HCT116 (cell line): ENCODE measurements at regions not wholly inside any gene's neighbourhood (a gene's known extent, or its start where the extent isn't known, plus 50 kb on each side); places are given as distances from the start of the nearest gene placed in this dataset.

Experiments used
- ATAC-seq: fragments of 200-7000 bp; cut with Tn5 transposase; 2 replicates; pipeline ENCODE4 v1.9.1; 2020; ENCODE audit warnings: mild to moderate bottlenecking, moderate library complexity
- BruUV-seq: library from RNA; stranded (reverse); fragments of 400-500 nt; replicated peaks from 2 replicates; lab custom pipeline; 2021; lab: Mats Ljungman, UMichigan
- CTCF ChIA-PET: fragments of 300-600 bp; sonication (Branson Sonifier 250); formaldehyde crosslinking; loops from one replicate; lab custom pipeline; 2021; ENCODE audit warnings: antibody characterized with exemption; lab: Charles Lee
- POLR2A ChIA-PET: fragments of 300-600, 350-600 bp; sonication (Branson Sonifier 250); formaldehyde crosslinking; loops from one replicate; lab custom pipeline; 2021; ENCODE audit warnings: antibody characterized with exemption; lab: Charles Lee
- RAD21 ChIA-PET, 2 experiments: fragments of 300-600 bp; sonication (Branson Sonifier 250); formaldehyde crosslinking; loops; one replicate each; lab custom pipeline; 2023; ENCODE audit warnings: low total read pairs in 2 of 2; ENCODE audit not compliant: uncharacterized antibody in 2 of 2, unreplicated experiment in 2 of 2, low non-redundant PET in 1 of 2; lab: Charles Lee
- DNase-seq: peaks from one replicate; pipeline ENCODE4 v3.0.0-alpha.2; 2010; ENCODE audit warnings: low read depth, low spot score
- H2AFZ ChIP-seq: fragments of 200-600 bp; shearing (Covaris generic), sonication (generic); 2 replicates; pipeline ENCODE4 v1.6.1; 2017; ENCODE audit warnings: low read depth, mixed run types, mixed read lengths, antibody characterized with exemption, low read length; ENCODE audit not compliant: poor library complexity, severe bottlenecking
- H3K27ac ChIP-seq: 2 replicates; pipeline ENCODE4 v1.5.1; 2012; ENCODE audit warnings: low read depth, low read length
- H3K27me3 ChIP-seq: fragments of 200-600 bp; sonication (generic); 2 replicates; pipeline ENCODE4 v1.6.1; 2016; ENCODE audit warnings: mixed run types, low read length, mixed read lengths; ENCODE audit not compliant: insufficient read depth
- H3K36me3 ChIP-seq, 2 experiments: fragments of 200-500 bp in 1 of 2; fragments of 200-600 bp in 1 of 2; sonication (Bioruptor generic) in 1 of 2; sonication (generic) in 1 of 2; 2 replicates each; pipeline versions ENCODE4 v1.5.1 to v1.6.1; 2014 to 2016; ENCODE audit warnings: low read length in 2 of 2, inconsistent platforms in 1 of 2, mixed read lengths in 1 of 2, mixed run types in 1 of 2; ENCODE audit not compliant: insufficient read depth in 2 of 2, control insufficient read depth in 1 of 2
- H3K4me1 ChIP-seq, 2 experiments: fragments of 200-600 bp in 1 of 2; sonication (generic) in 1 of 2; 2 replicates each; pipeline versions ENCODE4 v1.5.1 to v1.6.1; 2012 to 2017; ENCODE audit warnings: low read length in 2 of 2, inconsistent platforms in 1 of 2, mild to moderate bottlenecking in 1 of 2, mixed read lengths in 1 of 2, mixed run types in 1 of 2, moderate library complexity in 1 of 2; ENCODE audit not compliant: insufficient read depth in 2 of 2, control insufficient read depth in 1 of 2
- H3K4me2 ChIP-seq: fragments of 200-600 bp; sonication (generic); 2 replicates; pipeline ENCODE4 v1.6.1; 2017; ENCODE audit warnings: mixed run types, low read length, mixed read lengths
- H3K4me3 ChIP-seq, 2 experiments: fragments of 200-600 bp in 1 of 2; sonication (generic) in 1 of 2; replicated peaks in 1 of 2; 2 replicates each; pipeline ENCODE4 v1.5.1; 2011 to 2016; ENCODE audit warnings: low read length in 2 of 2, control low read depth in 1 of 2, low read depth in 1 of 2, mild to moderate bottlenecking in 1 of 2, mixed read lengths in 1 of 2, mixed run types in 1 of 2
- H3K79me2 ChIP-seq: fragments of 200-600 bp; sonication (generic); 2 replicates; pipeline ENCODE4 v1.6.1; 2017; ENCODE audit warnings: mild to moderate bottlenecking, mixed run types, low read length, moderate library complexity, mixed read lengths; ENCODE audit not compliant: insufficient read depth
- H3K9ac ChIP-seq: fragments of 200-600 bp; sonication (generic); 2 replicates; pipeline ENCODE4 v1.6.1; 2016; ENCODE audit warnings: low read length, mixed read lengths
- H3K9me2 ChIP-seq: fragments of 200-600 bp; sonication (generic), shearing (Covaris generic); 2 replicates; pipeline ENCODE4 v1.6.1; 2017; ENCODE audit warnings: mixed run types, mild to moderate bottlenecking, moderate library complexity; ENCODE audit not compliant: insufficient read depth
- H3K9me3 ChIP-seq, 2 experiments: fragments of 200-500 bp in 1 of 2; fragments of 200-600 bp in 1 of 2; sonication (Bioruptor generic) in 1 of 2; sonication (generic) in 1 of 2; 2 replicates each; pipeline ENCODE4 v1.6.1; 2014 to 2017; ENCODE audit warnings: low read length in 2 of 2, mixed read lengths in 2 of 2, inconsistent platforms in 1 of 2, low read depth in 1 of 2, mild to moderate bottlenecking in 1 of 2, mixed run types in 1 of 2, moderate library complexity in 1 of 2; ENCODE audit not compliant: control insufficient read depth in 1 of 2, insufficient read depth in 1 of 2
- H4K20me1 ChIP-seq: fragments of 200-600 bp; sonication (generic), shearing (Covaris generic); 2 replicates; pipeline ENCODE4 v1.6.1; 2017; ENCODE audit warnings: mixed run types, mild to moderate bottlenecking, moderate library complexity; ENCODE audit not compliant: insufficient read depth
- ATF3 ChIP-seq: IDR thresholded peaks from 2 replicates; pipeline ENCODE4 v1.6.1; 2012
- CBX3 ChIP-seq: IDR thresholded peaks from 2 replicates; pipeline ENCODE4 v1.6.1; 2012; ENCODE audit warnings: low read depth
- CEBPB ChIP-seq: IDR thresholded peaks from 2 replicates; pipeline ENCODE4 v1.6.1; 2012; ENCODE audit warnings: low read depth
- CTCF ChIP-seq, 3 experiments: fragments of 200-600 bp in 1 of 3; sonication (generic) in 1 of 3; IDR thresholded peaks in 2 of 3; conservative IDR thresholded peaks in 1 of 3; 2 replicates each; pipeline ENCODE4 v1.5.1; 2012 to 2017; ENCODE audit warnings: low read depth in 2 of 3, low read length in 2 of 3, antibody characterized with exemption in 1 of 3, borderline replicate concordance in 1 of 3, control low read depth in 1 of 3, mild to moderate bottlenecking in 1 of 3, mixed read lengths in 1 of 3, mixed run types in 1 of 3, moderate library complexity in 1 of 3; ENCODE audit not compliant: insufficient read depth in 1 of 3
- EGR1 ChIP-seq: IDR thresholded peaks from 2 replicates; pipeline ENCODE4 v1.6.1; 2012; ENCODE audit warnings: low read depth
- ELF1 ChIP-seq: IDR thresholded peaks from 2 replicates; pipeline ENCODE4 v1.6.1; 2012; ENCODE audit warnings: low read depth, borderline replicate concordance
- EZH2 ChIP-seq: fragments of 200-600 bp; sonication (generic); IDR thresholded peaks from 2 replicates; pipeline ENCODE4 v1.6.1; 2017; ENCODE audit warnings: antibody characterized with exemption, mixed run types
- FOSL1 ChIP-seq: IDR thresholded peaks from 2 replicates; pipeline ENCODE4 v1.6.1; 2012; ENCODE audit warnings: low read depth
- JUND ChIP-seq: IDR thresholded peaks from 2 replicates; pipeline ENCODE4 v1.6.1; 2012
- POLR2A ChIP-seq: IDR thresholded peaks from 2 replicates; pipeline ENCODE4 v1.7.0; 2011; ENCODE audit warnings: borderline replicate concordance; ENCODE audit not compliant: insufficient read depth, insufficient read length; ENCODE audit errors: extremely low read depth
- POLR2AphosphoS5 ChIP-seq: IDR thresholded peaks from 2 replicates; pipeline ENCODE4 v1.6.1; 2011; ENCODE audit warnings: mild to moderate bottlenecking, low read depth, low read length, moderate library complexity
- RAD21 ChIP-seq: IDR thresholded peaks from 2 replicates; pipeline ENCODE4 v1.6.1; 2012; ENCODE audit warnings: low read depth, mild to moderate bottlenecking
- REST ChIP-seq: IDR thresholded peaks from 2 replicates; pipeline ENCODE4 v1.6.1; 2012; ENCODE audit warnings: low read depth
- SIN3A ChIP-seq: IDR thresholded peaks from 2 replicates; pipeline ENCODE4 v1.6.1; 2012; ENCODE audit warnings: low read depth
- SP1 ChIP-seq: IDR thresholded peaks from 2 replicates; pipeline ENCODE4 v1.6.1; 2012; ENCODE audit warnings: low read depth
- SRF ChIP-seq: IDR thresholded peaks from 2 replicates; pipeline ENCODE4 v1.6.1; 2012; ENCODE audit warnings: low read depth
- ZNF274 ChIP-seq: fragments of 200-500 bp; sonication (Bioruptor generic); IDR thresholded peaks from 2 replicates; pipeline ENCODE4 v1.6.1; 2014; ENCODE audit warnings: mild to moderate bottlenecking, low read depth, low read length, inconsistent platforms
- intact Hi-C: fragments of 100-400 bp; cut with micrococcal nuclease; formaldehyde crosslinking; loops from 2 replicates; pipeline ENCODE4 v1.10.0; 2022
- TF ChIP-seq, protein P1 (sequence below): IDR thresholded peaks from 2 replicates; pipeline ENCODE4 v1.6.1; 2012

DNA sequence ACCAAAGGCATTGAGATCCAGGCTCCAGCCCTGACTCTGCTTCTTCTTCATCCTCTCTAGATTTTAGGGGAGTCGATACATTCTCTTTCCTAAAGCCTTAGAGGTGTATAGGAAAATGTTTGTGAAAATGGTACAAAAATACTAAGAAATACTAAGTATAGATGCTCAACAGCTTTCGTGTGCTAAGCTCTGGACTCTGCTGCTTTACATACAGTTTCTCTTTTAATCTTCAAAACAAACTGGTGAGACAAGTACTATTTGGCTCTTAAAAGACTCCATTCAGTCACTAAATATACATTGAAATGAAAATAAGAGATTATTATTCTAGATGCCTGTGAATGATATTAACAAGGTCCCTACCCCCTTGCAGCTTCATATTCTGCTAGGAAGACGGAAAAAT is 174.5 kb upstream of the TRPM3 start:
- H3K27ac ChIP-seq: no peak overlapping the region
- H3K4me2 ChIP-seq: no peak overlapping the region
- no peak overlapping the region for H3K9ac ChIP-seq
- H2AFZ ChIP-seq: no peak overlapping the region
- DNase-seq: no peak
- H3K9me3 ChIP-seq: no peaks in the 10 kb centered on the region
- no peak for ATAC-seq
- H3K4me3 ChIP-seq: no peak overlapping the region
- no peaks in the 10 kb centered on the region for H3K4me1 ChIP-seq
- 0 out of 2 replicates have a peak, but pooled peaks cover 4% of the 10 kb centered on the region for H3K27me3 ChIP-seq
- H3K36me3 ChIP-seq: no peaks in the 10 kb centered on the region
- H3K9me2 ChIP-seq: no peaks in the 10 kb centered on the region
- ChIA-PET RAD21 (no interaction called here), POLR2A (no interaction called here), CTCF (interaction anchor here (1.5 to 4.7 kb wide), 2 partner anchors 11 to 656 kb away, joined by 3 to 15 read pairs; no protein-coding TSS in a partner anchor)
- H4K20me1 ChIP-seq: no peaks in the 10 kb centered on the region
- intact Hi-C loops: no loop called here
- H3K79me2 ChIP-seq: no peaks in the 10 kb centered on the region
- TF ChIP-seq CEBPB: no peak
- TF ChIP-seq EGR1: no peak
- no peak for TF ChIP-seq SIN3A
- no peak for TF ChIP-seq EZH2
- no peak for TF ChIP-seq SP1
- no peak for TF ChIP-seq POLR2AphosphoS5
- no peak for TF ChIP-seq RAD21
- TF ChIP-seq, protein P1, sequence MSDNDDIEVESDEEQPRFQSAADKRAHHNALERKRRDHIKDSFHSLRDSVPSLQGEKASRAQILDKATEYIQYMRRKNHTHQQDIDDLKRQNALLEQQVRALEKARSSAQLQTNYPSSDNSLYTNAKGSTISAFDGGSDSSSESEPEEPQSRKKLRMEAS: no peak
- no peak for TF ChIP-seq CBX3
- no peak for TF ChIP-seq JUND
- no peak for TF ChIP-seq ATF3
- TF ChIP-seq FOSL1: no peak
- TF ChIP-seq ELF1: no peak
- TF ChIP-seq POLR2A: no peak
- no peak for TF ChIP-seq ZNF274
- no peak for TF ChIP-seq REST
- TF ChIP-seq SRF: no peak
- TF ChIP-seq CTCF (IDR thresholded peaks at IDR 0.05 in 2 of 3, conservative IDR thresholded peaks at IDR 0.05 in 1 of 3; ENCODE audit: borderline replicate concordance in 1 of 3, insufficient read depth in 1 of 3, low read depth in 2 of 3, low read length in 2 of 3): no peak
- no TSS peak for BruUV-seq
